ENCODE measurements at regions not wholly inside any gene's neighbourhood (a gene's known extent, or its start where the extent isn't known, plus 50 kb on each side); places are given as distances from the start of the nearest gene placed in this dataset.
A peak's percentile ranks its signal among the peaks of the same experiment; 100 is the strongest.

GRCh38 chr20:36824142-36824940 lies 50.8 kb upstream of the DSN1 start:
- ATAC-seq (ENCODE audit: insufficient read depth, low FRiP score) (no peak), DNase-seq (no peak)
- no peak overlapping the region for H3K4me3 ChIP-seq
- H3K36me3 ChIP-seq (ENCODE audit: control insufficient read depth in 4 of 4, insufficient read depth in 4 of 4, low read length in 4 of 4), result peaks cover 0 to 31% (median 25%) of the 10 kb centered on the region in 4 donors
- H3K9ac ChIP-seq (ENCODE audit: insufficient read depth in 1 of 2, low read length in 2 of 2), result no peak overlapping the region
- peaks cover 0 to 1% (median 0%) of the 10 kb centered on the region in 4 donors for H3K9me3 ChIP-seq (ENCODE audit: control insufficient read depth in 4 of 4, insufficient read depth in 3 of 4, low read length in 3 of 4)
- peaks cover 0 to 20% (median 8%) of the 10 kb centered on the region in 5 donors for H3K4me1 ChIP-seq (ENCODE audit: control insufficient read depth in 5 of 5, insufficient read depth in 5 of 5, low read length in 5 of 5)
- WGBS, 2 donors, result 91 to 97% methylated on average over 8 of the region's 8 CpGs
- H3K27ac ChIP-seq (ENCODE audit: low read depth in 1 of 2, low read length in 1 of 2), result peak overlapping the region in 1 of 2 donors; percentile 51
- no peaks in the 10 kb centered on the region for H3K27me3 ChIP-seq (ENCODE audit: control insufficient read depth in 3 of 3, insufficient read depth in 3 of 3, low read length in 2 of 3)
- TF ChIP-seq CTCF (IDR thresholded peaks at IDR 0.05; ENCODE audit: control extremely low read depth, extremely low read depth), result no peak

GRCh38 chr20:36825385-36826104 lies 50.4 kb upstream of the TLDC2 start:
- Histone ChIP-seq H3K36me3 (ENCODE audit: control insufficient read depth in 4 of 4, insufficient read depth in 4 of 4, low read length in 4 of 4) (peaks cover 0 to 31% (median 25%) of the 10 kb centered on the region in 4 donors), H3K27me3 (ENCODE audit: control insufficient read depth in 3 of 3, insufficient read depth in 3 of 3, low read length in 2 of 3) (no peaks in the 10 kb centered on the region), H3K4me3 (no peak overlapping the region), H3K9ac (ENCODE audit: insufficient read depth in 1 of 2, low read length in 2 of 2) (no peak overlapping the region), H3K27ac (ENCODE audit: low read depth in 1 of 2, low read length in 1 of 2) (peak overlapping the region in 1 of 2 donors; percentile 18), H3K4me1 (ENCODE audit: control insufficient read depth in 5 of 5, insufficient read depth in 5 of 5, low read length in 5 of 5) (peaks cover 2 to 20% (median 11%) of the 10 kb centered on the region in 5 donors), H3K9me3 (ENCODE audit: control insufficient read depth in 4 of 4, insufficient read depth in 3 of 4, low read length in 3 of 4) (no peaks in the 10 kb centered on the region)
- DNase-seq (peak in 1 of 3 donors; percentile 48), ATAC-seq (ENCODE audit: insufficient read depth, low FRiP score) (no peak)
- 56 to 70% methylated on average over 17 of the region's 17 CpGs for WGBS, 2 donors
- no peak for TF ChIP-seq CTCF (IDR thresholded peaks at IDR 0.05; ENCODE audit: control extremely low read depth, extremely low read depth)

All from lung (tissue), 11 donors.